GM18909 (cell line): ENCODE measurements at regions not wholly inside any gene's neighbourhood (a gene's known extent, or its start where the extent isn't known, plus 50 kb on each side); places are given as distances from the start of the nearest gene placed in this dataset.
"Not testable (repeated sequence)": the region's sequence is repeated elsewhere in the genome, so short reads cannot be mapped to it uniquely, and the experiment has no call there.

Experiments used
- ATAC-seq: cut with Tn5 transposase; IDR thresholded peaks from one replicate; pipeline ENCODE4 v1.9.1; 2021; ENCODE audit warnings: mild to moderate bottlenecking; ENCODE audit not compliant: unreplicated experiment, poor library complexity

GRCh38 chr12:90245391-90245790 is 536.8 kb upstream of the ATP2B1 start:
- ATAC-seq = no peak

- ATAC-seq = no peak
Measured at GRCh38 chr12:90244232-90244631, 535.6 kb upstream of the ATP2B1 start.

GRCh38 chr12:90243211-90243610 is 534.6 kb upstream of the ATP2B1 start:
- no peak for ATAC-seq

- ATAC-seq = no peak
Measured at GRCh38 chr12:90239732-90240260, 531.2 kb upstream of the ATP2B1 start.

GRCh38 chr12:90238663-90239271 is 530.1 kb upstream of the ATP2B1 start:
- ATAC-seq = no peak

- ATAC-seq = no peak
Measured at GRCh38 chr12:90237841-90238240, 529.2 kb upstream of the ATP2B1 start.

DNA sequence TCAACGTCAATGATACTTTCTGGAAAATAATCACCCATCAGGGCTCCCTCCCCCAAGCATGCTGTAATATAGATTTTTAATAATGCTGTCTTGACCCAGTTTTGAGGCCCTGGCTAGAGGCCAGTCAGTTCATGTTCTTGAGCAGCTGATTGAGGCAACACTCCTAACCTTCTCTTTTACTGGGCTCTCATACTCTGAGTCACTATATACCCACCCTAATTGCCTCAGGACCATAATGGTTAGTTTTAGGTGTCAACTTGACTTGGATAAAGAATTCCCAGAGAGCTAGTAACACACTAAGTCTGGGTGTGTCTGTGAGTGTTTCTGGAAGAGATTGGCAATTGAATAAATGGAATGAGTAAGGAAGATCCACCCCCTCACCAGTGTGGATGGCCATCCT is 527.0 kb upstream of the ATP2B1 start:
- no peak for ATAC-seq

GRCh38 chr12:90234472-90234871 is 525.8 kb upstream of the ATP2B1 start:
- ATAC-seq = no peak

DNA sequence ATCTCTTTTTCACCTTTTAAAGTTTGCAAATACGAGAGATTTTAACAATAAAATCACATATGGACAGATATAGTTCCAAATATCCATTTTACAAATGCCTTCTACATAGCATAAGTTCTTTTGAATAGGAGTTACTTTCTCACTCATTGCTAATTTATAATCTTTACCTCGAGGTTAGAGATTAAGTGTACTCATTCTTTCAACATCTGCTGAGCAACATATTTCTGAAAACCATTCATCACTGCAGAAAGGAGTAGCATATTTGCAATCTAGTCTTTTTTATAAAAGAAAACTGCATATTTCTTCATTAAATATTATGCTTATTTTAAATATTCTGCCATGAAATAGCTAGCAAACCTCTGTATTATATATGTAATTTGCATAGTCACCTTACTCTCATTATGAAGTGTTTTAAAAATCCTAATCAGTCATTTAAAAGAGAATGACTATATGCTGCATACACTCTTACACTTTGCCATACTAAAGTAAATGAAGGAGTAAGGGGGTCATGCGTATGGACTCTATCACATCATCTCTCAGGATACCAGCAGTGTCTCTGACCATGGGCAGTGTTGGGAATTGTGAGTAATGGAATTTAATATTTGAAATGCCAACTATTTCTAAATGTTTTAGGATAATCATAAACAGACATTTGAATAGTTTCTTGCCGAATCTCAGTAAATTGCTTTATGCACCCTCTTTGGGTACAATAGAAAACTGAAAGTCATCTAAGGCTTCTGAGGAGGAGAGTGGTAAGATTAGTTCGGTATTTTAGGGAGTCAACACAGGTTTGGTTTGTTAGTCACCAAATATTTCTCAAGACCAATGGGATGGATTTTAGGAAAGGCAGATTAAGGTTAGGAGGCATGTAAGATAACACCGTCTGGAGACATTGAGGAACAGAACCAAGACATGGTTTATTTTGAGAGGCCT is 524.8 kb upstream of the ATP2B1 start:
- ATAC-seq = no peak

DNA sequence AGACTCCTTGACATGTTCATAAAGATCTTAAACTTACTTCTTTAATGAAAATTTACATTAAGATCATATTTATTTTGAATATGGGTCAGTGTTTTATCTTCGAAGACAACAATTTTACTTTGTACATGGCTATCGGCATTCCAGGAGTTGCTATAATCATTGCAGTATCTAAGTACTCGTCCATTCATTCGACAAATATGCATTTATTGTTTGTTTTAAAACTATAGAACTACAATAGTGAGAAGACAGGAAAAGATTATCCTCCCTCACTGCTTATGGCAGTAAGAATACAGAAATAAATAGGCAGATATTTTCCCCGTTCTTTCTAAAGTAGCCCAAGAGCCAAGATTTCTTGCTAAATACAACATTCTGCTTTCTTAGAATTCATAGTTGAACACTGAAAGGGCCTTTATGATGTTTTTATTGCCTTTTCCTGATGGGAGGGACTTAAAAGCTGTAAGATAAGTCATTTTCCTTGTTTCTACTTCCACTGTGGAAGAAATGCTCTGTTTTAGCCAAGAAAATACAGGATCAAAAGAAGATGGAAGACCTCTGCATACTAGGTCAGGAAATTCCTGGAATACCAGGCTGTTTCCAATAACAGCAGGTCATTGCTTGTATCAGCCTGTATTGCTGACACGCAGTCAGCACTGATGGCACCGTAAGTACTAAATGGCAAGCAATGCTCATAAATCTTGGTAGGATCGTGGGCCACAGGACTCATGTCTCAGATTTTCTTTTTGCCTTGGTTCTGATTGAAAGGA is 521.0 kb upstream of the ATP2B1 start:
- no peak for ATAC-seq

DNA sequence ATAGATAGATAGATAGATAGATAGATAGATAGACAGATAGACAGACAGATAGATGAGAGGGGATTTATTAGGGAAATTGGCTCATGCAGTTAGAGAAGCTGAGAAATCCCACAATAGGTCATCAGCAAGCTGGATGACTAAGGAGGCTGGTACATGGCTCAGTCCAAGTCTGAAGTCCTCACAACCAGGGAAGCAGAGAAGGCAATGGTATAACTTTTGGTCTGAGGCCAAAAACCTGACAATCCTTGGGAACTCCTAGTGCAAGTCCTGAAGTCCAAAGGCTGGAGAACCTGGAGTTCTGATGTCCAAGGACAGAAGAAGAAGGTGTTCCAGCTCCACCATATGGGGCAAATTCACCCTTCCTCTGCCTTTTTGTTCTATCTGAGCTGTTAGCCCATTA is 517.6 kb upstream of the ATP2B1 start:
- no peak for ATAC-seq

DNA sequence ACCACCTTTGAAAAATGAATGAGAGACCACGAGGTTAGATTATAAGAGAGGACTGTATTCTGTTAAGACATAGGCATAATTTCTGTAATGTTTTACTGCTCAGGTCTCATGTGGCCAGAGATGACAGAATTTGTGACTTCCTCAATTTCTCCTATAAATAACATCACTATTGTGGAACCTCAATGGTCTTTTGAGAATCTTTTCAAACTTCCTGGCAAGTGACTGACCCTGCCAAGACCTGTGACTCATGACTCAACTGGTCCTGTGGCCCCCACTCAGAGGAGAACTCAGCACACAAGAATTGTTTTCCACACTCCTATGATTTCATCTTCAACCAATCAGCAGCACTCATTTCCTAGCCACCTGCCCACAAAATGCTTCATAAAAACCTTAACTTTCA is 508.2 kb upstream of the ATP2B1 start:
- no peak for ATAC-seq

DNA sequence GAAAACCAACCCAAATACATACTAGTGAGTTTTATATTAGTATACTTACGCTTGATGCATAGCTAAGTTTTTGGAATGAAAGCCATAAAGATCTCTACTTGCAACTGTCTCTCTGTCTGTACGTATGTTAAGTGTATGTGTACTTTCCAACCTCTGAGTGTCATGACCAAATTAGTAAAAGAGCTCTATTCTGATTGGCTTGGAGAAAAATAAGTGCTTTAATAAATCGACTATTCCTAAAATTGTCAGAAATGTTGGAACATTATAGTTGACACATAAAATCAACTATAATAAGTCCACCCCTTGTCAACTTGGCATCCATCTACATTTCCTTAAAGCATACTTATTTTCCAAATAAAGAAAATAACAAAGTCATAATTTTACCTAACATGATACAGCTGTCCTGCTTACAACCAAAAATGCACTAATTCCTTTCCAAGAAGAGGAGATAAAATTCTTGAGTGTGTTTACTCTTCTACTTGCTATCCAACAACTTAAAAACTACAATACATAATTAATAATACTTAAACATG is 507.4 kb upstream of the ATP2B1 start:
- ATAC-seq = no peak

- ATAC-seq = no peak
Measured at GRCh38 chr12:90211017-90211416, 502.4 kb upstream of the ATP2B1 start.

DNA sequence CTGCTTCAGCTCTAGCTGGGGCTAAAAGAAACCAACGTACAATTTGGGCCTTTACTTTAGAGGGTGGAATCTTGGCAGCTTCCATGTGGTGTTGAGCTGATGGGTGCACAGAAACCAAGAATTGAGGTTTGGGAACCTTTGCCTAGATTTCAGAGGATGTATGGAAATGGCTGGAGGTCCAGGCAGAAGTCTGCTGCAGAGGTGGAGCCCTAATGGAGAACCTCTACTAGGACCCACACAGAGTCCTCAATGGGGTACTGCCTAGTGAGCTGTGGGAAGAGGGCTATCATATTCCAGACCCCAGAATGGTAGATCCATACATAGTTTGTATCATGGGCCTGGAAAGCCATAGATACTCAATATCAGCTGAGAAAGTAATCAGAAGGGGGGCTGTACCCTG is 500.4 kb upstream of the ATP2B1 start:
- no peak for ATAC-seq

DNA sequence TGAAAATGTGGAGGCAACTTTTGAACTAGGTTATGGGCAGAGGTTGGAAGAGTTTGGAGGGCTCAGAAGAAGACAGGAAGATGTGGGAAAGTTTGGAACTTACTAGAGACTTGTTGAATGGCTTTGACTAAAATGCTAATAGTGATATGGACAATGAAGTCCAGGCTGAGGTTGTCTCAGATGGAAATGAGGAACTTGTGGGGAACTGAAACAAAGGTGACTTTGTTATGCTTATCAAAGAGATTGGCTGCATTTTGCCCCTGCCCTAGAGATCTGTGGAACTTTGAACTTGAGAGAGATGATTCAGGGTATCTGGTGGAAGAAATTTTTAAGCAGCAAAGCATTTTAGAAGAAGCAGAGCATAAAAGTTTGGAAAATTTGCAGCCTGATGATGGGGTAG is 499.7 kb upstream of the ATP2B1 start:
- ATAC-seq = not testable (repeated sequence)

GRCh38 chr12:90207799-90208198 is 499.2 kb upstream of the ATP2B1 start:
- no peak for ATAC-seq

DNA sequence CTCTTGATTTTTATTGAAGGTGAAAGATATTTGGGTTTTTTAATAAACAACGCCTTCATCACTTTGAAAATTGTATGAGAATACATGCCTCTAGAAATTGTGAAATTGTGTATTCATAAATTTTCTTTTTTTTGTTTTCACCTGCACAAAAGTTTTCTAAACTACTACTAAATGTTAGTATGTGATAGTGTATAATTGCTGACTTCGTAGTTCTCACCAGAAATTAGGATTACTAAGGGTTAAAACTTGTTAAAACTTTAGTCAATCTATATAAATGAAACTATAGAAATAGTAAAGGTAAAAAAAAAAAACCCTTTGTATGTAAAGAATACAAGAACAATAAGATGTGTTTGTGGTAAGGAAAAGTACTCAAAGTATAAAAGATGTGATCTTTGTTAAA is 496.5 kb upstream of the ATP2B1 start:
- no peak for ATAC-seq

DNA sequence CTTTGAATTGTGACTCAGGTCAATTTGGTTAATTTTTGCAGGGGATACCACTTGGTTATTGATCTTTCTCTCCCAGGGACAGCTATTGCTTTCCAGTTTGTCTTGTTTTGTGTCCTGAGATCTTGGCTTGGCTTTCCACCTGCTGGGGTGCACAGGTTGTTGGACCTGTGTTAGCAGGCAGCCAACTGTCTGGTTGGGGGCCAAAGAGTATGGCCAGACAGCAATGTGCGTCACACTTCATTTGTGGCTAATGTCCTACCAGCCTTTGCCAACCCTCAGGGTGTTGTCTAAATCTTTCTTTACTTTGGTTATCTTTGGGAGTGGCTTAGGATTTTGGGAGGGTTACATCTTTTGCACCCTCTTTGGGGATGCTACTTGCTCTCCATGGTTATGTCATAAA is 494.9 kb upstream of the ATP2B1 start:
- ATAC-seq = no peak

DNA sequence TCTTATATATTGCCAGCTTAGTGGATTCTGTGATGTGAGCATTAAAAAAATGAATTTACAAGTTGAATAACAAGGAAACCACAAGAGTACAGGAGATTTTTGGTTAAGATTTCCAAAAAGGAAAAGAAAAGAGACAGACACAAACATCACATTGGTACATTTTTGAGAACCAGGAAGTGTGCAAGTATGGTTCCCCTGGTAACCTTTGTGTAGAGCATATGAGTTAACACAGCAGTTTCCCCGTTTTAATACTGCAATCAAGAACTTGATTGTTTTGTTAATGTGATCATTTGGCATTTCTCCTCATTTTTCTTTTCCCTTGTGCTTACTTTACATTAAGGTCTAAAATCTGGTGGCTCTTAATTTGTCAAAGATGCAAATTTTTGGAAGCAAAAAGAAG is 490.4 kb upstream of the ATP2B1 start:
- no peak for ATAC-seq

DNA sequence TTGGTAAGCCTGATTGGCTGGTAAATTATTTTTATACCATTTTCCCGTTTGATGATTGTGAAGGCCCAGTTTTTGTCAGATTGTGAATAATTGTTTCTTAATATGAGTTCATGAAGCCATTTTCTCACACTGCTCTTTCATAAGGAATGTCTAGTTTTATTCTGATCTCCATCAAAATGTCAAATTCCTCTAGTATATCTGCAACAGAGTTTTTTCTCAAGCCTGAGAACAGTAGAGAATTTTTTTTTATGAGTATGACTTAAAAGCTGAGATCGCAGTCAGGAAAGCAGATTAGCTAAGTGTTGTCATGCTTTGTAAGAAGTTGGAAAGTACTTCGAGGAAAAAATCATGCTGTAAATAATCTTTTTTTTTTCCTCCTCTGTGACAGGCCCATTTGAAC is 484.9 kb upstream of the ATP2B1 start:
- no peak for ATAC-seq
